Neural progenitor cell (in vitro differentiated cells): ENCODE measurements at regions not wholly inside any gene's neighbourhood (a gene's known extent, or its start where the extent isn't known, plus 50 kb on each side); places are given as distances from the start of the nearest gene placed in this dataset.

Experiments
- DNase-seq: peaks from one replicate; pipeline ENCODE4 v3.0.0-alpha.2; 2016; ENCODE audit warnings: low spot score
- H2AFZ ChIP-seq: fragments of 200-600 bp; sonication (generic); replicated peaks from 2 replicates; pipeline ENCODE4 v1.6.1; 2016; ENCODE audit warnings: antibody characterized with exemption
- H3F3A ChIP-seq: fragments of 200-600 bp; sonication (generic); 2 replicates; pipeline ENCODE4 v1.6.1; 2016; ENCODE audit warnings: antibody characterized with exemption, low read depth
- H3K27ac ChIP-seq: fragments of 200-600 bp; sonication (generic); 2 replicates; pipeline ENCODE4 v1.5.1; 2016; ENCODE audit warnings: mild to moderate bottlenecking
- H3K27me3 ChIP-seq: fragments of 200-600 bp; sonication (generic); 2 replicates; pipeline ENCODE4 v1.6.1; 2016; ENCODE audit warnings: mild to moderate bottlenecking, moderate library complexity
- H3K36me3 ChIP-seq: fragments of 200-600 bp; sonication (generic); 2 replicates; pipeline ENCODE4 v1.5.1; 2016
- H3K4me1 ChIP-seq: fragments of 200-600 bp; sonication (generic); 2 replicates; pipeline ENCODE4 v1.6.1; 2016; ENCODE audit warnings: mixed run types
- H3K4me2 ChIP-seq: fragments of 200-600 bp; sonication (generic); 2 replicates; pipeline ENCODE4 v1.6.1; 2016
- H3K4me3 ChIP-seq: fragments of 200-600 bp; sonication (generic); 2 replicates; pipeline ENCODE4 v1.5.1; 2016
- H3K79me2 ChIP-seq: fragments of 200-600 bp; sonication (generic); 2 replicates; pipeline ENCODE4 v1.6.1; 2016; ENCODE audit warnings: low read depth
- H3K9ac ChIP-seq: fragments of 200-600 bp; sonication (generic); 2 replicates; pipeline ENCODE4 v1.6.1; 2016
- H3K9me3 ChIP-seq: fragments of 200-600 bp; sonication (generic); 2 replicates; pipeline ENCODE4 v1.5.1; 2016; ENCODE audit warnings: low read depth
- H4K20me1 ChIP-seq: fragments of 200-600 bp; sonication (generic); 2 replicates; pipeline ENCODE4 v1.6.1; 2016; ENCODE audit warnings: low read depth
- H3K27ac Mint-ChIP-seq: 3 replicates; pipeline ENCODE4 v1.8.0; 2021; ENCODE audit warnings: mixed read lengths
- H3K27me3 Mint-ChIP-seq: 2 replicates; pipeline ENCODE4 v1.8.0; 2022; ENCODE audit warnings: low read depth, mild to moderate bottlenecking, inconsistent platforms, moderate library complexity, mixed read lengths; ENCODE audit not compliant: insufficient read depth
- H3K36me3 Mint-ChIP-seq: 3 replicates; pipeline ENCODE4 v1.8.0; 2021; ENCODE audit warnings: mixed read lengths
- H3K4me1 Mint-ChIP-seq: 3 replicates; pipeline ENCODE4 v1.8.0; 2021; ENCODE audit warnings: mixed read lengths
- H3K4me3 Mint-ChIP-seq: 3 replicates; pipeline ENCODE4 v1.8.0; 2021; ENCODE audit warnings: mild to moderate bottlenecking, moderate library complexity, mixed read lengths
- H3K9me3 Mint-ChIP-seq: 3 replicates; pipeline ENCODE4 v1.8.0; 2020; ENCODE audit warnings: mixed read lengths
- CTCF ChIP-seq: fragments of 200-600 bp; sonication (generic); IDR thresholded peaks from 2 replicates; pipeline ENCODE4 v1.5.1; 2017; ENCODE audit warnings: antibody characterized with exemption, mild to moderate bottlenecking
- EZH2 ChIP-seq: fragments of 200-600 bp; sonication (generic); IDR thresholded peaks from 2 replicates; pipeline ENCODE4 v1.6.1; 2017; ENCODE audit warnings: antibody characterized with exemption, mild to moderate bottlenecking, moderate library complexity
- EZH2phosphoT487 ChIP-seq: fragments of 200-600 bp; sonication (generic); IDR thresholded peaks from 2 replicates; pipeline ENCODE4 v1.6.1; 2017; ENCODE audit warnings: antibody characterized with exemption

- H3K27ac ChIP-seq: no peak overlapping the region
- Mint-ChIP-seq H3K36me3 (no peaks in the 10 kb centered on the region), H3K9me3 (peaks cover 2% of the 10 kb centered on the region), H3K27ac (no peak overlapping the region), H3K4me1 (peaks cover 8% of the 10 kb centered on the region), H3K27me3 (no peaks in the 10 kb centered on the region), H3K4me3 (no peak overlapping the region)
- H3K9me3 ChIP-seq: no peaks in the 10 kb centered on the region
- H3F3A ChIP-seq: no peaks in the 10 kb centered on the region
- no peak for TF ChIP-seq EZH2
- no peaks in the 10 kb centered on the region for H3K36me3 ChIP-seq
- no peak overlapping the region for H2AFZ ChIP-seq
- H3K27me3 ChIP-seq: no peaks in the 10 kb centered on the region
- H3K4me3 ChIP-seq: no peak overlapping the region
- H3K9ac ChIP-seq: no peak overlapping the region
- no peak overlapping the region for H3K4me2 ChIP-seq
- DNase-seq: no peak
- H4K20me1 ChIP-seq: no peaks in the 10 kb centered on the region
- H3K79me2 ChIP-seq: no peaks in the 10 kb centered on the region
- peaks cover 7% of the 10 kb centered on the region for H3K4me1 ChIP-seq
These were observed 115.5 kb upstream of the ARPP21 start for GRCh38 chr3:35523838-35524237.

- Histone ChIP-seq H3K4me3 (no peak overlapping the region), H3K9ac (no peak overlapping the region), H3F3A (no peaks in the 10 kb centered on the region), H3K36me3 (no peaks in the 10 kb centered on the region), H4K20me1 (no peaks in the 10 kb centered on the region), H3K9me3 (no peaks in the 10 kb centered on the region), H3K27ac (no peak overlapping the region), H2AFZ (no peak overlapping the region), H3K27me3 (no peaks in the 10 kb centered on the region), H3K4me2 (no peak overlapping the region), H3K4me1 (peaks cover 7% of the 10 kb centered on the region), H3K79me2 (no peaks in the 10 kb centered on the region)
- Mint-ChIP-seq H3K9me3 (no peaks in the 10 kb centered on the region), H3K27ac (no peak overlapping the region), H3K36me3 (no peaks in the 10 kb centered on the region), H3K4me3 (no peak overlapping the region), H3K4me1 (peaks cover 8% of the 10 kb centered on the region), H3K27me3 (no peaks in the 10 kb centered on the region)
- TF ChIP-seq EZH2phosphoT487 (no peak), CTCF (no peak), EZH2 (no peak)
- DNase-seq: no peak
These were observed 114.5 kb upstream of the ARPP21 start for GRCh38 chr3:35524856-35525255.

GRCh38 chr3:35528728-35529127, 110.6 kb upstream of the ARPP21 start:
- TF ChIP-seq CTCF (no peak), EZH2 (no peak), EZH2phosphoT487 (no peak)
- H3K27ac Mint-ChIP-seq: no peak overlapping the region

GRCh38 chr3:35529337-35529736, 110.0 kb upstream of the ARPP21 start:
- no peaks in the 10 kb centered on the region for H3K9me3 Mint-ChIP-seq
- H3K9me3 ChIP-seq: no peaks in the 10 kb centered on the region
- H3K27me3 ChIP-seq: no peaks in the 10 kb centered on the region
- no peaks in the 10 kb centered on the region for H3K4me1 ChIP-seq
- peaks cover 4% of the 10 kb centered on the region for H3K4me1 Mint-ChIP-seq
- H3K79me2 ChIP-seq: no peaks in the 10 kb centered on the region
- H3K27ac ChIP-seq: no peak overlapping the region
- H4K20me1 ChIP-seq: no peaks in the 10 kb centered on the region
- no peaks in the 10 kb centered on the region for H3K27me3 Mint-ChIP-seq
- no peak overlapping the region for H3K9ac ChIP-seq
- H2AFZ ChIP-seq: no peak overlapping the region
- no peak overlapping the region for H3K4me3 ChIP-seq
- H3K27ac Mint-ChIP-seq: no peak overlapping the region
- no peaks in the 10 kb centered on the region for H3F3A ChIP-seq
- H3K4me3 Mint-ChIP-seq: no peak overlapping the region
- DNase-seq: no peak
- no peak overlapping the region for H3K4me2 ChIP-seq
- H3K36me3 ChIP-seq: no peaks in the 10 kb centered on the region
- TF ChIP-seq EZH2: no peak
- TF ChIP-seq CTCF: no peak
- TF ChIP-seq EZH2phosphoT487: no peak
- H3K36me3 Mint-ChIP-seq: no peaks in the 10 kb centered on the region

More at GRCh38 chr3:35528728-35529127, 110.6 kb upstream of the ARPP21 start:
- H3K36me3 Mint-ChIP-seq: no peaks in the 10 kb centered on the region
- Histone ChIP-seq H3K4me3 (no peak overlapping the region), H3K79me2 (no peaks in the 10 kb centered on the region), H3K4me2 (no peak overlapping the region), H3K4me1 (no peaks in the 10 kb centered on the region), H3F3A (no peaks in the 10 kb centered on the region), H4K20me1 (no peaks in the 10 kb centered on the region), H3K27me3 (no peaks in the 10 kb centered on the region), H3K36me3 (no peaks in the 10 kb centered on the region), H3K27ac (no peak overlapping the region), H3K9ac (no peak overlapping the region), H3K9me3 (no peaks in the 10 kb centered on the region), H2AFZ (peak overlapping the region; percentile 14)
- no peak overlapping the region for H3K4me3 Mint-ChIP-seq
- no peak for DNase-seq
- H3K9me3 Mint-ChIP-seq: no peaks in the 10 kb centered on the region
- H3K27me3 Mint-ChIP-seq: no peaks in the 10 kb centered on the region
- peaks cover 4% of the 10 kb centered on the region for H3K4me1 Mint-ChIP-seq
